CD14-positive monocyte (primary cell): ENCODE measurements at regions not wholly inside any gene's neighbourhood (a gene's known extent, or its start where the extent isn't known, plus 50 kb on each side); places are given as distances from the start of the nearest gene placed in this dataset.

ENCODE experiments used
- DNase-seq, 3 donors: peaks; one replicate each; pipeline ENCODE4 v3.0.0-alpha.2; 2011 to 2022
- H2AFZ ChIP-seq: 2 replicates; pipeline ENCODE4 v1.6.0; 2012; ENCODE audit warnings: mild to moderate bottlenecking, low read depth, low read length, inconsistent platforms; ENCODE audit not compliant: insufficient read depth, poor library complexity, severe bottlenecking
- H3K27ac ChIP-seq, 2 donors: 1 replicate in 1 of 2; 2 replicates in 1 of 2; pipeline ENCODE4 v1.5.1; 2012 to 2013; ENCODE audit warnings: low read length in 2 of 2, control low read depth in 1 of 2, inconsistent platforms in 1 of 2, low read depth in 1 of 2, mild to moderate bottlenecking in 1 of 2
- H3K27me3 ChIP-seq, 2 donors: one replicate each; pipeline versions ENCODE4 v1.6.0 to v1.6.1; 2011 to 2013; ENCODE audit warnings: low read length in 2 of 2; ENCODE audit not compliant: control insufficient read depth in 2 of 2, insufficient read depth in 2 of 2
- H3K36me3 ChIP-seq, 2 donors: replicated peaks in 1 of 2; 1 replicate in 1 of 2; 2 replicates in 1 of 2; pipeline versions ENCODE4 v1.5.1 to v1.6.1; 2012 to 2013; ENCODE audit warnings: low read length in 2 of 2, control low read depth in 1 of 2, inconsistent platforms in 1 of 2, mild to moderate bottlenecking in 1 of 2; ENCODE audit not compliant: insufficient read depth in 2 of 2, control insufficient read depth in 1 of 2
- H3K4me1 ChIP-seq, 2 donors: 1 replicate in 1 of 2; 2 replicates in 1 of 2; pipeline versions ENCODE4 v1.5.1 to v1.6.1; 2012 to 2013; ENCODE audit warnings: low read length in 2 of 2, control low read depth in 1 of 2, inconsistent platforms in 1 of 2, mild to moderate bottlenecking in 1 of 2, moderate library complexity in 1 of 2; ENCODE audit not compliant: insufficient read depth in 2 of 2, control insufficient read depth in 1 of 2
- H3K4me2 ChIP-seq: replicated peaks from 2 replicates; pipeline ENCODE3; 2012; ENCODE audit warnings: low read length, moderate library complexity, mild to moderate bottlenecking; ENCODE audit not compliant: poor library complexity, severe bottlenecking; ENCODE audit errors: extremely low read depth
- H3K4me3 ChIP-seq, 3 experiments: fragments of 200-600 bp in 1 of 3; sonication (generic) in 1 of 3; replicated peaks in 1 of 3; 1 replicate in 2 of 3; 2 replicates in 1 of 3; pipeline ENCODE4 v1.5.1; 2011 to 2013; ENCODE audit warnings: low read length in 3 of 3, mild to moderate bottlenecking in 3 of 3, control low read depth in 2 of 3, low read depth in 2 of 3, inconsistent platforms in 1 of 3, moderate library complexity in 1 of 3
- H3K79me2 ChIP-seq: 2 replicates; pipeline ENCODE4 v1.6.0; 2012; ENCODE audit warnings: mild to moderate bottlenecking, control low read depth, inconsistent platforms, low read length, moderate library complexity; ENCODE audit not compliant: insufficient read depth
- H3K9ac ChIP-seq: 2 replicates; pipeline ENCODE4 v1.6.0; 2017; ENCODE audit warnings: low read length, mild to moderate bottlenecking; ENCODE audit not compliant: insufficient read depth, poor library complexity, severe bottlenecking
- H3K9me3 ChIP-seq, 2 donors: replicated peaks in 1 of 2; 1 replicate in 1 of 2; 2 replicates in 1 of 2; pipeline versions ENCODE4 v1.5.1 to v1.6.1; 2012 to 2013; ENCODE audit warnings: low read length in 2 of 2, control low read depth in 1 of 2; ENCODE audit not compliant: control insufficient read depth in 1 of 2, insufficient read depth in 1 of 2
- H4K20me1 ChIP-seq: 2 replicates; pipeline ENCODE4 v1.6.0; 2012; ENCODE audit warnings: mild to moderate bottlenecking, low read length, control low read depth, moderate library complexity; ENCODE audit not compliant: insufficient read depth
- H3K27ac Mint-ChIP-seq, 7 donors: one replicate each; pipeline ENCODE4 v1.8.0; 2020; ENCODE audit warnings: mild to moderate bottlenecking in 7 of 7, mixed read lengths in 7 of 7, moderate library complexity in 6 of 7, inconsistent platforms in 2 of 7
- H3K27me3 Mint-ChIP-seq, 3 donors: one replicate each; pipeline ENCODE4 v1.8.0; 2021 to 2022; ENCODE audit warnings: low read depth in 3 of 3, mild to moderate bottlenecking in 3 of 3, mixed read lengths in 3 of 3, moderate library complexity in 3 of 3, inconsistent platforms in 1 of 3
- H3K36me3 Mint-ChIP-seq, 2 donors: one replicate each; pipeline ENCODE4 v1.8.0; 2020; ENCODE audit warnings: mixed read lengths in 2 of 2, inconsistent platforms in 1 of 2, mild to moderate bottlenecking in 1 of 2
- H3K4me1 Mint-ChIP-seq: one replicate; pipeline ENCODE4 v1.8.0; 2020; ENCODE audit warnings: mild to moderate bottlenecking, mixed read lengths
- H3K4me3 Mint-ChIP-seq, 2 donors: one replicate each; pipeline ENCODE4 v1.8.0; 2020; ENCODE audit warnings: mild to moderate bottlenecking in 2 of 2, mixed read lengths in 2 of 2, moderate library complexity in 1 of 2
- H3K9me3 Mint-ChIP-seq, 7 donors: one replicate each; pipeline ENCODE4 v1.8.0; 2020 to 2022; ENCODE audit warnings: mixed read lengths in 7 of 7, mild to moderate bottlenecking in 6 of 7, moderate library complexity in 6 of 7, inconsistent platforms in 2 of 7
- CTCF ChIP-seq: fragments of 200-600 bp; IDR thresholded peaks from one replicate; pipeline ENCODE4 v1.8.0; 2022; ENCODE audit warnings: antibody characterized with exemption, mild to moderate bottlenecking
- WGBS: methylation state at CpG from one replicate; pipeline ENCODE4 v1.1.5; 2013; ENCODE audit warnings: missing lambda C conversion rate; ENCODE audit not compliant: insufficient coverage; 5-methylcytosine and 5-hydroxymethylcytosine counted together
- intact Hi-C, 2 donors: fragments of 100-400 bp; cut with micrococcal nuclease; formaldehyde crosslinking; loops; one replicate each; pipeline versions ENCODE4 v1.15.0 to v1.15.1; 2023

GRCh38 chr3:181497358-181497757 lies 214.4 kb upstream of the SOX2 start:
- Histone ChIP-seq H3K4me2 (no peak overlapping the region), H3K79me2 (no peaks in the 10 kb centered on the region), H3K36me3 (no peaks in the 10 kb centered on the region), H3K27me3 (no peaks in the 10 kb centered on the region), H3K9me3 (peaks cover 0 to under 1% of the 10 kb centered on the region in 2 donors), H3K4me1 (no peaks in the 10 kb centered on the region), H3K4me3 (no peak overlapping the region), H3K9ac (no peak overlapping the region), H2AFZ (no peak overlapping the region), H3K27ac (no peak overlapping the region), H4K20me1 (no peaks in the 10 kb centered on the region)
- DNase-seq: no peak
- Mint-ChIP-seq H3K36me3 (no peaks in the 10 kb centered on the region), H3K4me3 (no peak overlapping the region), H3K27ac (no peak overlapping the region), H3K4me1 (no peaks in the 10 kb centered on the region), H3K27me3 (no peaks in the 10 kb centered on the region), H3K9me3 (peaks cover 0 to 4% (median 0%) of the 10 kb centered on the region in 7 donors)
- no peak for TF ChIP-seq CTCF
- intact Hi-C loops: no loop called here
- WGBS: no CpG with 5 or more reads among the region's 3 CpGs

- H4K20me1 ChIP-seq: no peaks in the 10 kb centered on the region
- H3K9ac ChIP-seq: no peak overlapping the region
- 78% methylated on average over 3 of the region's 3 CpGs for WGBS
- no peak for TF ChIP-seq CTCF
- H3K36me3 ChIP-seq: no peaks in the 10 kb centered on the region
- H3K27me3 ChIP-seq: no peaks in the 10 kb centered on the region
- no peak overlapping the region for H3K4me3 Mint-ChIP-seq
- no peak overlapping the region for H3K4me3 ChIP-seq
- no peak overlapping the region for H3K4me2 ChIP-seq
- intact Hi-C loops: no loop called here
- no peaks in the 10 kb centered on the region for H3K9me3 ChIP-seq
- H3K4me1 ChIP-seq: no peaks in the 10 kb centered on the region
- no peaks in the 10 kb centered on the region for H3K27me3 Mint-ChIP-seq
- H2AFZ ChIP-seq: no peak overlapping the region
- DNase-seq: no peak
- H3K9me3 Mint-ChIP-seq: peaks cover 0 to 2% (median 0%) of the 10 kb centered on the region in 7 donors
- H3K4me1 Mint-ChIP-seq: no peaks in the 10 kb centered on the region
- H3K27ac Mint-ChIP-seq: no peak overlapping the region
- H3K79me2 ChIP-seq: no peaks in the 10 kb centered on the region
- no peaks in the 10 kb centered on the region for H3K36me3 Mint-ChIP-seq
- H3K27ac ChIP-seq: no peak overlapping the region
Measured at GRCh38 chr3:181493423-181493822, 218.3 kb upstream of the SOX2 start.
